Caco-2 (cell line): ENCODE measurements at regions not wholly inside any gene's neighbourhood (a gene's known extent, or its start where the extent isn't known, plus 50 kb on each side); places are given as distances from the start of the nearest gene placed in this dataset.

Source experiments
- BruUV-seq: library from RNA; stranded (reverse); fragments of 400-500 nt; replicated peaks from 2 replicates; lab custom pipeline; 2021; lab: Mats Ljungman, UMichigan
- CTCF ChIA-PET: fragments of 300-600 bp; sonication (Branson Sonifier 250); formaldehyde crosslinking; loops from one replicate; lab custom pipeline; 2022; ENCODE audit warnings: antibody characterized with exemption; lab: Charles Lee
- POLR2A ChIA-PET: fragments of 300-600 bp; sonication (Branson Sonifier 250); formaldehyde crosslinking; loops from one replicate; lab custom pipeline; 2022; ENCODE audit warnings: antibody characterized with exemption; lab: Charles Lee
- DNase-seq, 2 experiments: peaks; one replicate each; pipeline versions ENCODE4 v3.0.0 to v3.0.0-alpha.2; 2020 to 2022
- H3K27me3 ChIP-seq: replicated peaks from 2 replicates; pipeline ENCODE4 v1.6.0; 2011; ENCODE audit warnings: low read length; ENCODE audit not compliant: control insufficient read depth, insufficient read depth
- H3K36me3 ChIP-seq: 2 replicates; pipeline ENCODE4 v1.5.1; 2011; ENCODE audit warnings: low read length; ENCODE audit not compliant: control insufficient read depth, insufficient read depth
- H3K4me1 ChIP-seq: fragments of 250-450 bp; sonication (Bioruptor Pico); 2 replicates; pipeline ENCODE4 v1.5.1; 2020; ENCODE audit warnings: mild to moderate bottlenecking
- H3K4me3 ChIP-seq: 2 replicates; pipeline ENCODE4 v1.5.1; 2011; ENCODE audit warnings: low read depth, mild to moderate bottlenecking, control low read depth, low read length
- H3K9me3 ChIP-seq: fragments of 250-450 bp; sonication (Bioruptor Pico); 2 replicates; pipeline ENCODE4 v1.5.1; 2020; ENCODE audit warnings: mild to moderate bottlenecking, moderate library complexity
- H3K27ac Mint-ChIP-seq: one replicate; pipeline ENCODE4 v1.8.0; 2022; ENCODE audit warnings: mixed read lengths; ENCODE audit not compliant: unreplicated experiment
- H3K27me3 Mint-ChIP-seq: one replicate; pipeline ENCODE4 v1.8.0; 2022; ENCODE audit warnings: mixed read lengths; ENCODE audit not compliant: insufficient read depth, unreplicated experiment
- H3K36me3 Mint-ChIP-seq: one replicate; pipeline ENCODE4 v1.8.0; 2022; ENCODE audit warnings: mild to moderate bottlenecking, mixed read lengths; ENCODE audit not compliant: insufficient read depth, unreplicated experiment
- H3K4me1 Mint-ChIP-seq: one replicate; pipeline ENCODE4 v1.8.0; 2022; ENCODE audit warnings: low read depth, mixed read lengths; ENCODE audit not compliant: unreplicated experiment
- H3K4me3 Mint-ChIP-seq: one replicate; pipeline ENCODE4 v1.8.0; 2022; ENCODE audit warnings: mild to moderate bottlenecking, moderate library complexity, mixed read lengths; ENCODE audit not compliant: unreplicated experiment
- H3K9me3 Mint-ChIP-seq: one replicate; pipeline ENCODE4 v1.8.0; 2022; ENCODE audit warnings: mixed read lengths; ENCODE audit not compliant: unreplicated experiment
- CTCF ChIP-seq, 2 experiments: fragments of 200-600 bp in 1 of 2; IDR thresholded peaks; 1 replicate in 1 of 2; 2 replicates in 1 of 2; pipeline versions ENCODE4 v1.5.1 to v1.8.0; 2011 to 2022; ENCODE audit warnings: antibody characterized with exemption in 1 of 2, control low read depth in 1 of 2, inconsistent platforms in 1 of 2, low read depth in 1 of 2, low read length in 1 of 2, mild to moderate bottlenecking in 1 of 2, moderate library complexity in 1 of 2; ENCODE audit not compliant: insufficient read depth in 1 of 2, severe bottlenecking in 1 of 2, unreplicated experiment in 1 of 2
- intact Hi-C: fragments of 100-400 bp; cut with micrococcal nuclease; formaldehyde crosslinking; loops from one replicate; pipeline ENCODE4 v1.10.0; 2022; ENCODE audit not compliant: unreplicated experiment

- intact Hi-C loops: no loop called here
- Histone ChIP-seq H3K4me1 (no peaks in the 10 kb centered on the region), H3K9me3 (no peaks in the 10 kb centered on the region), H3K4me3 (no peak overlapping the region), H3K27me3 (no peaks in the 10 kb centered on the region), H3K36me3 (no peaks in the 10 kb centered on the region)
- CTCF ChIA-PET: no interaction called here
- Mint-ChIP-seq H3K27me3 (no peaks in the 10 kb centered on the region), H3K4me3 (no peak overlapping the region), H3K4me1 (no peaks in the 10 kb centered on the region), H3K36me3 (no peaks in the 10 kb centered on the region), H3K9me3 (no peaks in the 10 kb centered on the region), H3K27ac (no peak overlapping the region)
- POLR2A ChIA-PET: no interaction called here
- no peak for DNase-seq
- no TSS peak for BruUV-seq
- TF ChIP-seq CTCF (IDR thresholded peaks at IDR 0.05; ENCODE audit: insufficient read depth in 1 of 2, low read depth in 1 of 2, low read length in 1 of 2, severe bottlenecking in 1 of 2, unreplicated experiment in 1 of 2): no peak
Observed at GRCh38 chr9:34797367-34797766, 87.4 kb upstream of the CCL21 start.

- Histone ChIP-seq H3K4me3 (no peak overlapping the region), H3K27me3 (no peaks in the 10 kb centered on the region), H3K4me1 (no peaks in the 10 kb centered on the region), H3K36me3 (no peaks in the 10 kb centered on the region), H3K9me3 (no peaks in the 10 kb centered on the region)
- Mint-ChIP-seq H3K27me3 (no peaks in the 10 kb centered on the region), H3K9me3 (no peaks in the 10 kb centered on the region), H3K4me3 (no peak overlapping the region), H3K27ac (no peak overlapping the region), H3K36me3 (no peaks in the 10 kb centered on the region), H3K4me1 (no peaks in the 10 kb centered on the region)
- CTCF ChIA-PET: no interaction called here
- DNase-seq: no peak
- intact Hi-C loops: no loop called here
- POLR2A ChIA-PET: no interaction called here
- no peak for TF ChIP-seq CTCF (IDR thresholded peaks at IDR 0.05; ENCODE audit: insufficient read depth in 1 of 2, low read depth in 1 of 2, low read length in 1 of 2, severe bottlenecking in 1 of 2, unreplicated experiment in 1 of 2)
- no TSS peak for BruUV-seq
Observed at GRCh38 chr9:34796924-34797323, 87.0 kb upstream of the CCL21 start.

GRCh38 chr9:34793428-34793827 lies 83.5 kb upstream of the CCL21 start:
- H3K27me3 Mint-ChIP-seq: peaks cover 13% of the 10 kb centered on the region
- Histone ChIP-seq H3K36me3 (no peaks in the 10 kb centered on the region), H3K4me1 (no peaks in the 10 kb centered on the region), H3K27me3 (no peaks in the 10 kb centered on the region), H3K4me3 (no peak overlapping the region), H3K9me3 (no peaks in the 10 kb centered on the region)
- no peaks in the 10 kb centered on the region for H3K36me3 Mint-ChIP-seq
- H3K4me1 Mint-ChIP-seq: no peaks in the 10 kb centered on the region
- POLR2A ChIA-PET: no interaction called here
- CTCF ChIA-PET: no interaction called here
- intact Hi-C loops: no loop called here
- H3K27ac Mint-ChIP-seq: no peak overlapping the region
- no peaks in the 10 kb centered on the region for H3K9me3 Mint-ChIP-seq
- TF ChIP-seq CTCF (IDR thresholded peaks at IDR 0.05; ENCODE audit: insufficient read depth in 1 of 2, low read depth in 1 of 2, low read length in 1 of 2, severe bottlenecking in 1 of 2, unreplicated experiment in 1 of 2): no peak
- no peak for DNase-seq
- BruUV-seq: no TSS peak
- no peak overlapping the region for H3K4me3 Mint-ChIP-seq
